ENCODE measurements at regions not wholly inside any gene's neighbourhood (a gene's known extent, or its start where the extent isn't known, plus 50 kb on each side); places are given as distances from the start of the nearest gene placed in this dataset.
"Not testable (repeated sequence)": the region's sequence is repeated elsewhere in the genome, so short reads cannot be mapped to it uniquely, and the experiment has no call there.

DNA sequence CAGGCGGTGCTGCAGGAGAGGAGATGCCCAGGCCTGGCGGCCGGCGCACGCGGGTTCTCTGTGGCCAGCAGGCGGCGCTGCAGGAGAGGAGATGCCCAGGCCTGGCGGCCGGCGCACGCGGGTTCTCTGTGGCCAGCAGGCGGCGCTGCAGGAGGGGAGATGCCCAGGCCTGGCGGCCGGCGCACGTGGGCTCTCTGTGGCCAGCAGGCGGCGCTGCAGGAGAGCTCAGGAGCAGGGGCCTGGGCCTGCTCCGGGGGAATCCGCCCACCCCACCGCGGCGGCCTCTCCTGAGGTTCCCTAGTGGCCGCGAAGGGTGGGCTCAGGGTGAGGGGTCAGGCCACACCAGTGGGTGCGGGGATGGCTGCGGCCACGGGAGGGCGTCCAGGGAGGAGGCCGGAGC is 75.9 kb downstream of the OR4F16 start:
- DNase-seq (ENCODE audit: low spot score); POLR2A ChIA-PET (ENCODE audit: low non-redundant PET); CTCF ChIA-PET: not testable (repeated sequence)

GRCh38 chr1:609161-609560 is 77.3 kb downstream of the OR4F16 start:
- DNase-seq (ENCODE audit: low spot score); H3K27ac ChIP-seq; POLR2A ChIA-PET (ENCODE audit: low non-redundant PET); CTCF ChIA-PET: not testable (repeated sequence)

More for the DNA sequence above, 75.9 kb downstream of the OR4F16 start:
- not testable (repeated sequence) for H3K27ac ChIP-seq

DNA sequence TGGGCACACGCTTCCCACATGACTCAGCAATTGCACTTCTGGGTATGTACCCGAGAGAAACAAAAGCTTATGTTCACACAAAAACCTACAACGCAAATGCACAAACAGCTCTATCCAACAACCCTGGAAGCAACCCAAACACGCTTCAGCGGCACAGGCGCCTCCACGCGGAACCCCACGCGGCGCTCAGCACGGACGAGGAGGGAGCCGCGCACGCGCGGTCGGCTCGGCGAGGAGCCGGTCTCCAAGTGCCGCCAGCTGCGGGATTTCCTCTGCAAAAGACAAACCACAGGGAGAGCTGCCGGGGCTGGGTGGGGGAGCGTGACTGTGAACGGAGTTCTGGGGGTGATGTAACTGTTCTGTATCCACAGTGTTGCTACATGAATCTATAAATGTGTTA is 81.2 kb downstream of the OR4F16 start:
- DNase-seq (ENCODE audit: low spot score); CTCF ChIA-PET; POLR2A ChIA-PET (ENCODE audit: low non-redundant PET): not testable (repeated sequence)
- H3K27ac ChIP-seq = peak overlapping the region; percentile 63

DNA sequence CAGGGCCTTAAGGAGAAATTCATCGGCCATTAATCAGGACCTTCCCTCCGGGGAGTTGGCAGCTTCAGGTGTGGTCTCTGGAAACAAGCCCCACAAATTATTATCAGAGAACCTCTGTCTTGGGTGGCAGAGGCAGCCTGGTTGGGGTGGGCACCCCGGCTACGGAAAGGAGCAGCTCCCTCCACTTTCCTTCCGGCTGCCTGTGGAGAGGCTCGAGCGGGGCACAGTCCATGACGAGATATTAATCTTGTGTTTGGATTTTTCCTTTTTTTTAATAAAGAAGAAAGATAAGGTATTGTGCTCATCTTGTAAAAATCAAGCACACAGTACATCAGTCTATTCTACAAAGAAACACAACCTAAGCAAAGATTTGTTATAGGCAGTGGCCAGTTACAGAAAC is 98.2 kb downstream of the OR4F16 start:
- CTCF ChIA-PET; DNase-seq (ENCODE audit: low spot score): not testable (repeated sequence)

GRCh38 chr1:585992-586391 is 100.5 kb downstream of the OR4F16 start:
- H3K27ac ChIP-seq; CTCF ChIA-PET; DNase-seq (ENCODE audit: low spot score); POLR2A ChIA-PET (ENCODE audit: low non-redundant PET): not testable (repeated sequence)

More for the DNA sequence above, 98.2 kb downstream of the OR4F16 start:
- POLR2A ChIA-PET (ENCODE audit: low non-redundant PET); H3K27ac ChIP-seq: not testable (repeated sequence)

All from RWPE1 (cell line).